HG03469 (cell line): ENCODE measurements at regions not wholly inside any gene's neighbourhood (a gene's known extent, or its start where the extent isn't known, plus 50 kb on each side); places are given as distances from the start of the nearest gene placed in this dataset.
"Not testable (repeated sequence)": the region's sequence is repeated elsewhere in the genome, so short reads cannot be mapped to it uniquely, and the experiment has no call there.

Experiments used
- ATAC-seq: cut with Tn5 transposase; IDR thresholded peaks from one replicate; pipeline ENCODE4 v1.9.1; 2021; ENCODE audit warnings: mild to moderate bottlenecking, moderate library complexity, moderate number of reproducible peaks; ENCODE audit not compliant: unreplicated experiment

GRCh38 chr1:196160066-196160795 is 448.0 kb downstream of the KCNT2 start:
- no peak for ATAC-seq

GRCh38 chr1:196155586-196155985 is 452.7 kb downstream of the KCNT2 start:
- ATAC-seq, result no peak

- peak; percentile 38 for ATAC-seq
These were observed 455.3 kb downstream of the KCNT2 start for GRCh38 chr1:196152975-196153374.

- ATAC-seq, result no peak
These were observed 456.2 kb downstream of the KCNT2 start for GRCh38 chr1:196152086-196152485.

GRCh38 chr1:196148367-196148970 is 459.8 kb downstream of the KCNT2 start:
- peak; percentile 51 for ATAC-seq

- no peak for ATAC-seq
These were observed 460.7 kb downstream of the KCNT2 start for GRCh38 chr1:196147530-196147929.

GRCh38 chr1:196145151-196145550 is 463.1 kb downstream of the KCNT2 start:
- ATAC-seq, result not testable (repeated sequence)

- ATAC-seq, result no peak
These were observed 463.7 kb downstream of the KCNT2 start for GRCh38 chr1:196144588-196144987.

- ATAC-seq, result no peak
These were observed 464.5 kb downstream of the KCNT2 start for GRCh38 chr1:196143602-196144342.

- ATAC-seq, result no peak
These were observed 466.1 kb downstream of the KCNT2 start for GRCh38 chr1:196142111-196142640.

GRCh38 chr1:196136396-196136795 is 471.8 kb downstream of the KCNT2 start:
- no peak for ATAC-seq

- ATAC-seq, result no peak
These were observed 476.5 kb downstream of the KCNT2 start for GRCh38 chr1:196131691-196132090.

- ATAC-seq, result no peak
These were observed 479.4 kb downstream of the KCNT2 start for GRCh38 chr1:196128835-196129234.

GRCh38 chr1:196121181-196121580 is 487.1 kb downstream of the KCNT2 start:
- ATAC-seq, result no peak

GRCh38 chr1:196115646-196116045 is 492.6 kb downstream of the KCNT2 start:
- no peak for ATAC-seq

- no peak for ATAC-seq
These were observed 494.0 kb downstream of the KCNT2 start for GRCh38 chr1:196114193-196114592.

GRCh38 chr1:196108990-196109389 is 499.2 kb downstream of the KCNT2 start:
- not testable (repeated sequence) for ATAC-seq

GRCh38 chr1:196105901-196106300 is 502.3 kb downstream of the KCNT2 start:
- ATAC-seq, result no peak

GRCh38 chr1:196102826-196103225 is 505.4 kb downstream of the KCNT2 start:
- ATAC-seq, result no peak

GRCh38 chr1:196098000-196098399 is 510.2 kb downstream of the KCNT2 start:
- ATAC-seq, result no peak

GRCh38 chr1:196094821-196095220 is 513.4 kb downstream of the KCNT2 start:
- ATAC-seq, result no peak
